Medulla oblongata (tissue), 1 donor: ENCODE measurements at regions not wholly inside any gene's neighbourhood (a gene's known extent, or its start where the extent isn't known, plus 50 kb on each side); places are given as distances from the start of the nearest gene placed in this dataset.
A peak's percentile ranks its signal among the peaks of the same experiment; 100 is the strongest.
"Not testable (repeated sequence)": the region's sequence is repeated elsewhere in the genome, so short reads cannot be mapped to it uniquely, and the experiment has no call there.

Source experiments
- DNase-seq: peaks from one replicate; pipeline ENCODE4 v3.0.0-alpha.2; 2015; ENCODE audit errors: extremely low spot score

DNA sequence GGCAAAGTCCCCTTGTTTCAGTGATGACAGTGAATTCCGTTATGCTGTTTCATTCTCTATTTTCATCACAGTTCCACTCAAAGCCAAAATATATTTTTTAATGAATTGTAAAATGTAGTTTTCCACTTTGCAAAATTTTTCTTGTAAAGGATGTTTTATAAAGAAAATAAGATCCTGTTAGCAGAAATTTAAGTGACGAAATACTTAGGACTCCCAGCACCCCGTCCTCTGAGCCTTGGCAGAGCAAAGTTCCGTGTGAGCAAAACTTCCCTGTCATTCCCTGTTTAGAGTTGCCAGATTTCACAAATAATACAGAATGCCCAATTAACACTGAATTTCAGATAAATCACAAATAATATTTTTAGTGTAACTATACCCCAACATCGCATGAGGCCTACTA is 81.0 kb upstream of the RBPJ start:
- peak; percentile 37 for DNase-seq

DNA sequence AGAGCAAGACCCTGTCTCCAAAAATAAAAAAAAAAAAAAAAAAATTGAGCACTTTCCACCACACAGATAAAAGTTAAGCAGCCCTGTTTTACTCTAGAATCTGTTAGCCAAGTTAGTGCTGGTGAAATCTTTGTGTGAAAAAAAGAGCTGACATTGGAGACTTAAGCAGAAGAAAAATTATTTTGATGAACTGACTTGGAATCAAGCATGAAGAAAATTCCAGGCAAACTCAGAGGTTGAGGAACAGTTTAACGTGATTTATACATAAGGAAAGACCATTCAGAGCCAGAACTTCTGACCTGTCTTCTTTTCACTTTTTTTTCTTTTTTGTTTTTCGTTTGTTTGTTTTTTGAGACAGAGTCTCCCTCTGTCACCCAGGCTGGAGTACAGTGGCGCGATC is 79.6 kb upstream of the RBPJ start:
- no peak for DNase-seq

DNA sequence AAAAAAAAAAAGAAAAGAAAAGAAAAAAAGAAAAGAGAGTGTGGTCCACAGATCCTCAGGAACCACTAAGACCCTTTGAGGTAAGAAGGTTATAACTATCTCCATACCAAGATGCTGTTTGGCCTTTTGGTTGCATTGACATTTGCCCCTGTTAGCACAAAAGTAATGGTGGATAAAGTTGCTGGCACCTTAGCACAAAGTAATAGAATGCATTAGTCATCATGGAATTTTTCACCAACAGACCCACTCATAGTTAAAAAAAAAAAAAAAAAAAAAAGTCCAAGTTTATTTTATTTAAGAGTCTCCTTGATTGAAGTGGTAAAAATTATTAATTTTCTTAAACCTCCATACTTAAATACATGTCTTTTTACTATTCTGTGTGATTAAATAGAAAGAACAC is 78.4 kb upstream of the RBPJ start:
- no peak for DNase-seq

DNA sequence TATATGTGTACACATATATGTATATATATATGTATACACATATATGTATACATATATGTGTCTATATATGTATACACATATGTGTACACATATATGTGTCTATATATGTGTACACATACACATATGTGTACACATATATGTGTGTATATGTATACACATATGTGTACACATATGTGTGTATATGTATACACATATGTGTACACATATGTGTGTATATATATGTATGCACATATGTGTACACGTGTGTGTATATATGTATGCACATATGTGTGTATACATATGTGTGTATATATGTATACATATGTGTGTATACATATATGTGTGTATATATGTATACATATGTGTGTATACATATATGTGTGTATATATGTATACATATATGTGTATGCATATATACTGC is 76.7 kb upstream of the RBPJ start:
- DNase-seq = not testable (repeated sequence)

DNA sequence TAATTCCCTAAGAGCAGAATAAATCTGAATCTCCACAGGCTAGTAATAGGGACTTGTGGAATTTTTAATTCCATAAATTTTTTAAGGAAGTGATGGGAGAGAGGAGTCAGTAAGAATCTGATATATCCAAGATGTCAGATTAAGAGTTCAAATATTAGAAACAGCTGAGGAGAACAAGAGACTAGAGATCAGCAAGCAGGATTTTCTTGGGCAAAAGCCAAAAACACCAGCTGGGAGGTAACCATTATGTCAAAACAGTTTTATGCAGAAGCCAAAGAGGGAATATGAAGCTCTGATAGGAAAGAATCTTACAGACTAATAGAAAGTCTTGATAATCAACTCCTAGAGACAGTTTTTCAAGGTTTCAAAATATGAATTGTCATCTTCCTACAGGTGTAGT is 72.2 kb upstream of the RBPJ start:
- no peak for DNase-seq

DNA sequence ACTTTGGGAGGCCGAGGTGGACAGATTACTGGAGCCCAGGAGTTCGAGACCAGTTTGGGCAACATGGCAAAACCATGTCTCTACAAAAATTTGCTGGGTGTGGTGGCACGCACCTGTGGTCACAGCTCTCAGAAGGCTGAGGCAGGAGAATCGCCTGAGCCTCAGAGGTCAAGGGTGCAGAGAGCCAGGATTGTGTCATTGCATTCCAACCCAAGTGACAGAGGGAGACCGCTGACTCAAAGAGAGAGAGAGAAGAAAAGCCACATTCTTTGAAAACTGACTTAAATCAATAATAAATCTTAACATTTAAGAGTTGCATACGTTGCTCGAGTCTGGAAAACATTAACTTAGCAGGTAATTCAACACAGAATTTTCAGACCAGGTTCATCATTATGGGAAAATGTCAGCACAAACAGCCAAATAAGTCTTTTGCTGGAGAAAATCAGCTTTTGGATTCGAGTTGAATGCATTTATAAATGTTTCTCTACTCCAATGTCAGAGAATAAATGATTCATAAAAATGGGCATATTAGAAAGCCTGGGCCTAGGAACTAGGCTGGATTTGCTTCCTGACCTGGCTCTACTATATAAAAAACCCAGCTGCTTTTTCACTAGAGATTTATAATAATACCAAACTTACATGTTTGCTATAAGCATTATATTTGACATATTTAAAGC is 68.3 kb upstream of the RBPJ start:
- no peak for DNase-seq

DNA sequence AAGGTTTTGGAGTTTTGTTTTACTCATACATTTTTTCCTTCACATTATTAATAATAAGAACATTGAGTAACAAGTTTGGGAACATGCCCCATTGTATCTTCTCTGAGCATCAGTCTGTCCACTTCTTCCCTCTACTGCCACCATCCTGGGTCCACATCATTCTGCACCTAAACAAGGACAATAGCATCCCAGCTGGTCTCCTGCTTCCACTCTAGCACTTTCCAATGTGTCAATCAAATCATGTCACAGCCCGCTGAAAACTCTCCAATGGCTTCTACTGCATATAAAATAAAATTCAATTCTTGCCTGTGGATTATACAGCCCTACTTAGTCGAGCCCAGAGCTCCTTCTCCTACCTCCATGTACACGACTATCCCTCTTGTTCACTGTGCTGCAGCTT is 66.8 kb upstream of the RBPJ start:
- no peak for DNase-seq

DNA sequence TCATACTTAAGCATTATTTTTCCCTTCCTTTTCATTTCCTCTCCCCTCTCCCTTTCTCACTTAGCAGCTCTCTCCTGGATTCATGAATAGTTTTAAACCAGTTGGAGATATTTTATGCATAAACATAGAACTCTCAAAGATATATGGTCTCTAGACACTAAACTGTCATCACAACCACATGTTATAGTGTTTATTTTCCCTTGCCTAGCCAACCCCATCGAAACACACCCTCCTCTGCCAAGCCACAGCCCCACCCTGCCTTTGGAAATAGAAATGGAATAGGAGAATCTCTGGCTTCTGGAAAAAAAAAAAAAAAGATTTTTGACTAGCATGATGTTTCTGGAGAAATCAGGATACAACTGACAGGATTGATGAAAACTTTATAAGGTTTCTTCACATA is 64.8 kb upstream of the RBPJ start:
- no peak for DNase-seq

DNA sequence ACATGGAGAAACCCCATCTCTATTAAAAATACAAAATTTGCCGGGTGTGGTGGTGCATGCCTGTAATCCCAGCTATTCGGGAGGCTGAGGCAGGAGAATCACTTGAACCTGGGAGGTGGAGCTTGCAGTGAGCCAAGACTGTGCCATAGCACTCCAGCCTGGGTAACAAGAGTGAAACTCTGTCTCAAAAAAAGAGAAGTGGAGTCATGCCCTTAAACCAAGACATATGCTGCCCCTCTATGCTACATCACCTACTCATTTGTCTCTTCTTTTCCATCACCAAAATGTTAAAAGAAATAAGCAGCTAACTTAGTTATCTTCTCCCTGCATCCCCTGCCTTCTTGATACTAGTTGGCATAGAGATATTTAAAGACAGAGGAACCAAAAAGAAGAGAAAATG is 63.4 kb upstream of the RBPJ start:
- DNase-seq = not testable (repeated sequence)

DNA sequence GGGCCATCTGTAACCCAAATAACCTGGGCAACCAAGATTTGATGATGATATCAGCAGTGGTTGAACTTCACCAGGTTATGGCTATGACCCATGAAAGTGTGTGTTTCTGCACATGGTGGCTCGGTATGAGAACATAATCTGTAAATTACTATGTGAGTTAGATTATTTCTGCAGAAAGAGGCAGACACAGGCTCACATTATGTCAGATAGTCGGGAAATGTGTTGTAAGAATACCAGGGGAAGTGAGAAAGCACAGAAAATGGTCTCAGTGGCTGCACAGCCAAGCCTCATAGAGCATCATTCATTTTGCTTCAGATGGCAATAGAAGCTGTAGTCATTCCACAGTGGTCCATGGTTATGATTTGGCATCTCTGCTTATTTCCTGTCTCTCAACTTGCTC is 63.0 kb upstream of the RBPJ start:
- DNase-seq = no peak

DNA sequence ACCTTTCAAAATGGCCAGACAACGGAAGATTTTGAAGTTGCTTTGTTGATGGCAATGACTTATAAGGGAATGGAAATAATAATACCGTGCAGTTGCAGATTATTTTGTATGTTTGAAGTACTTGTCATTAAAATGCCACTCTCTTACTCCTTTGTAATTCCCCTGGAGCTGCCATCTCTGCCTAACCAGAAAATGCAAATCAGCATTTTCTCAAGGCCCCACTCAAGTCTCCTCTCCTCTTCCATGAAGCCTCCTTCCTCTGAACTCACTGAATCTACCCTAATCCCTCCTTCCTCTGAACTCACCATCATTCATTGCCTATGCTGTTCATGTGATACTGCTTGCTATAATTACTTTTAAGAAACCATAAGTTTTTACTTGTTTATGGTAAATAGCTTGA is 60.2 kb upstream of the RBPJ start:
- no peak for DNase-seq

DNA sequence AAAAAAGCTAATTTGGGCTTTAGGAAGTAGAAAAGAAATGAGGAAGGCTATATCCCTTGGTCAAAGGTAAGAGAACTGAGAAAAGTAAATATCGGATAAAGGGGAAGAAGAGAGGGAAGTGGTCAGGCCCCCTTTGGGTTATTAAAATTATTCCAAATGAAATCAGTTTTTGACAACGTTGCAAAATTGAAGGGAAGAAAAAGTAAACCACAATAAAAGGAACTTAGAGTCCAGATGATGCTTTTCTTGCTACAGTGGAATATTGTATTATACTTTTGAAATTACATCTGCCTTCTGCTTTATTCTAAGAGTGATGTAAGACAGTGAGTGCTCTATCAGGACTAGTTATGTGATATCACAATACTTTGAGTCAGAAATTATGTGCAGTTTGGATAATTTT is 59.4 kb upstream of the RBPJ start:
- no peak for DNase-seq

DNA sequence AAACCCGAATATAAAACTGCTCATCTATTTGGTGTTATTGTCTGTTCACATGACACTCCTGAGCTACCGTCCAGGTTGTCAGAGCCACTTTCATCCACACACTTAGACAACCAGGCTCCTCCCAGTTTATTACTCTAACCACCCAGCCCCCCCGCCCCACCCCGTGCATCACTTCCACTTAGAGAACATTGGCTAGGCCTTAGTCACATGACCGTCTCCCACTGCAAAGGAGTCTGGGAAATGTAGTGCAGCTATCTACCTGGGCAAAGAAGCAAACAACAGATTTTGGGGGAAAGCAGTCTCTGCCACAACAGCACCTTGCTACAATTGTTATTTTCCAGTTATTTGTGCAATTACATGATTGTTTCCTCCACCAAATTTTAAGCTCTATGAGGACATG is 57.6 kb upstream of the RBPJ start:
- no peak for DNase-seq

DNA sequence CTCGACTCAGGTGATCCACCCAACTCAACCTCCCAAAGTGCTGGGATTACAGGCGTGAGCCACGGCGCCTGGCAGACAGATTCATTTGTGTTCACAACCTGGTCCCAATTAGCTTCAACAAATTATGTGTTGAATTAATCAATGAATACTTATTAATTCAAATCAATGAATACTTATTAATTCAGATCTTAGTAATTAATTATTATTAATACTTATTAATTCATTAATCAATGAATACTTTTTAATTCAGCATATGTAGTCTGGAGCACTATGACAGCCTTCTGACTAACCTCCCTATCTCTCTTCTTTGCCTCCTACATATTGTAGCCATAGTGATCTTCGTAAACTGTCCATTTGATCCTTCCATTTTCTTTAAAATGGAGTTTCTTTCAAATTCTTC is 56.7 kb upstream of the RBPJ start:
- no peak for DNase-seq

DNA sequence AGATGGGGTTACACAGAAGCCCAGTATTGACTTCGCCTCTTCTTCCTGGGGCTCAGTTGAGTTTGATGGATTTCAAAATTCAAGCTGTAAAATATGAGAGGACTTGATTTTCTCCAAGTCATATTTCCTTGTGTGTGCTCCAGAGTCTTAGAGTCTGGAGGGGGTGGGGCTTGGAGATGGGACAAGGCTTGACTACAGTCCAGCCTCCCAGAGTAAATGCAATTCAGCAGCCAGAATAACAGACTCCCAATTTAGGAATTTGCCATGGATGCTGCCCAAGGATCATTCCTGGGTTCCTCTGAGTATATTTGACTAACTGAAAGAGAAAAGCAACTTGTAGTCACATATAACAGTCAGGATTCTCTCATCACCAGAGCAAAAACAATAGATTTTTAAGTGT is 53.7 kb upstream of the RBPJ start:
- DNase-seq = peak; percentile 15

DNA sequence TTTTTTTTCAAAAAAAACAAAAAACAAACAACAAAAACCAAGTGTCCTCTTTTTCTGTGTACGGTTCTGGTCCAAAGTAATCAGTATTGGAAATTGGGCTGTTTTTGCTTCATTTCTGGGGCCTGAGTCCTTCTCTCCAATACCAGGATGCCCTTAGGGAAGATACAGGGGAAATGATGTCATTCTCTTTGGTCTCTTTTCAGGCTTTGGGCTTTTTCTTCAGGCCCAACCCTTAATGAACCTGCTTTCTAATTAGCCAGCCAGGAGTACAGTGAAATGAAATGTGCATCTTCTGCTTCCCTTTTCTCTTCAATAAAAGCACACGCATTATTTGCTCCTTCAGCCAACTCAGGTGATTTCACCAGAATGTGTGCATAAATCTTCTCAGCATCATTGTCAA is 52.6 kb upstream of the RBPJ start:
- no peak for DNase-seq

DNA sequence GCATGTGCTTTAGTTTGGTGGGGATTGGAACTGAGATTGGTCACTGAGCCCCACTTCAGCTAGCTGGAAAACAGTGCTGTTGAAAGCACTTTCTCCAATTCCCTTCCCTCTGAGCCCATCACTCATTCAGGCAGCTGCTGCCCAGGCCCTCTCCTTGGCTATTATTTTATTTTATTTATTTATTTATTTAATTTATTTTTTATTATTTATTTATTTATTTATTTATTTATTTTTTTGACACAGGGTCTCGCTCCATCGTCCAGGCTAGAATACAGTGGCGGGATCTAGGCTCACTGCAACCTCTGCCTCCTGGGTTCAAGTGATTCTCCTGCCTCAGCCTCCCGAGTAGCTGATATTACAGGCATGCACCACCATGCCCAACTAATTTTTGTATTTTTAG is 51.8 kb upstream of the RBPJ start:
- no peak for DNase-seq
